ENCODE measurements at regions not wholly inside any gene's neighbourhood (a gene's known extent, or its start where the extent isn't known, plus 50 kb on each side); places are given as distances from the start of the nearest gene placed in this dataset.

GRCh38 chr2:236811062-236811656 is 241.5 kb downstream of the ACKR3 start:
- no peak for DNase-seq

GRCh38 chr2:236813766-236814165 is 244.1 kb downstream of the ACKR3 start:
- DNase-seq, result no peak

GRCh38 chr2:236814593-236814992 is 245.0 kb downstream of the ACKR3 start:
- no peak for DNase-seq

- DNase-seq, result no peak
These were observed 246.1 kb downstream of the ACKR3 start for GRCh38 chr2:236815746-236816145.

- DNase-seq, result no peak
These were observed 246.9 kb downstream of the ACKR3 start for GRCh38 chr2:236816197-236817170.

DNA sequence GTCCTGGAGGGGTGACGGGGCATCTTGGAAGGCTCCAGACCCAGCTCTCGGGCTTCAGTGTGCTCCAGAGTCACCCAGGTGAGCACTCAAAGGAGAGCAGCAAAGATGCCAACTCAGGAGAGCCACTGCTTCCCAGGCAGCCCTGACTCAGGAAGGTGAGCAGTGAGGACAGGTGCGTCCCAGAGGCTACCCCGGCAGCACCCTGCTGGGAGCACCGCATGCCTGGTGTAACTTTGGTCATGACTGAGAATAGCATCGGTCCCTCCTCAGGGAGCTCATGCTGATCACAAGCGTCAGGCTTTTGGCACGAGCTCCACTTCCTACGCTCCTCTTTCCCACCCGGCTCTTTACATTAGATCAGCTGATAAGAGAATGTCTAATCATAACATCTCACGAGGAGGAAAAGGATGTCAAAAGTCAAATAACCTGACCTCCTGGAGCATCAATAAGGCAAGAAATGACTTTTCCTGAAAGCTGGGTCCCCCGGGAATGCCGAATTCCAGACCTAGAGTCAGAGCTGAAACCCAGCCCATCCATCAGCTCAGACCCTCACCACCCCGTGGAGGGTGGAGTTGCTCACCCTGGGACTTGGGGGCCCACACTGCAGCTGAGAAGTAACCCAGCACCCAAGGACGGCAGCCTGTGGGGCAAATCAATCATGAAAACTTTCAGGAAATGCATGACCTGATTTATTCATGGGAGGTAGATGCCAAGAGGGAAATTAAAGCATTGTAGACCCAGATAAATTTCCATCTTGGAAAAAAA is 248.8 kb downstream of the ACKR3 start:
- no peak for DNase-seq

GRCh38 chr2:236819275-236820002 is 249.8 kb downstream of the ACKR3 start:
- DNase-seq, result no peak

- DNase-seq, result no peak
These were observed 251.2 kb downstream of the ACKR3 start for GRCh38 chr2:236820763-236821344.

- no peak for DNase-seq
These were observed 253.5 kb downstream of the ACKR3 start for GRCh38 chr2:236823041-236823629.

DNA sequence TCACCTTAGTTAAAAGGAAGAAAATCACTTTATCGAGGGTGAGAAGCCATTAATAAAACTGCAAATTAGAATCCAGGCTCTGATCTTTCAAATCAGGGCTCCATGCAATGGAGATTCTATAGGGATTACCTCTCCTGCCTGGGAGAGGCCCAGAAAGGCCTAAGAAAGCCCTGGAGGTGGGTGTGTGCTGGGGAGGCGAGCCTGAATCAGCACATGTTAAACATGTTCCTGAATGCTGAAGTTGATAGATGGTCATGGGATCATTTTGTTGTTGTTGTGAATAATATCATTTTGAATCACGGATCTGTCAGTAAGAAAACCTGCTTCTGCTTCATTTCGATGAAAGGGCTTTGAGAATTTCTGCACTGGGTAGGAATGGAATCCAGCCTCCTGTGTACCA is 254.3 kb downstream of the ACKR3 start:
- DNase-seq, result no peak

- DNase-seq, result no peak
These were observed 255.2 kb downstream of the ACKR3 start for GRCh38 chr2:236824836-236825235.

DNA sequence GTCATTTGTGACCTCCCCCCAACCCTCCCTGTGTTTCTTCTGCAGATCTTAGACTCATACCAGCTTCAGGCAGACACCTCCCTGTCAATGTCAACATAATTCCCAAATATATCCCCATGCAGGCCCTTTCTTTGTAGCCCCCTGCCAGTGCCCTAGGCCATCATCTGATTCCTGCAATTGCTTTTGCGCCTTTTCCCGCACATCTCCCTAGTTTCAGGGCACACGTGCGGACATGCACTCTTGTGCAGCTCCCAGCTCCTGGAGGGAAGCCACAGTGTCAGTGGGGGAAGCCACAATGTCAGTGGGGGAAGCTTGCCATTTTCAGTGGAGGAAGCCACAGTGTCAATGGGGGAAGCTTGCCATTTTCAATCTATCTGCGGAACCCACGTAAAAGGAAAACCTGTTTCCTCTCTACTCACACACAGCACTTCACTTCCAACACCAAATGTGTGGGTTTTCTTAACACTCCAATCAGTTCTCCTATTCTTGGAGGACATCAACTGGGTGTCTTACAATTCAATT is 256.4 kb downstream of the ACKR3 start:
- DNase-seq, result no peak

DNA sequence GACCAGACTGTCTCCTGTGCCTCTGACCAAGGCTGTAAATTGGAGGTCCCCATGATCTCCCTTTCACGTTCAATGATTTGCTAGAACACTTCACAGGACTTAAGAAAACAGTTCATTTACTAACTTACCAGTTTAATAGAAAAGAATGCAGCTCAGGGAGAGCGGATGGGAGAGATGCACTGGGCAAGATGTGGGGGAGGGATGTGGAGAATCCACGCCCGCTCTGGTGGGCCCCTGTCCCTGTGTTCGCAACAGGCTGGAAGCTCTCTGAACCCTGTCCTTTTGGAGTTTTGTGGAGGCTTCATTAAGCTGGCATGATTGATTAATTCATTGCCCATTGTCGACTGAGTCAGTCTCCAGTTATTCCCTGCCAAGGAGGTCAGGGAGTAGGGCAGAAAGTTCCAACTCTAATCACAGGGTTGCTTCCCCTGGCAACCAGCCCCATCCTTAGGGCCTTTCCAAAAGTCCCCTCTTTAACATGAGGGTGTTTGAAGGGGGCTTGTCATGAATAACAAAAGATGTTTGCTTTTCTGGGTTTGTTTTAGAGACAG is 257.1 kb downstream of the ACKR3 start:
- DNase-seq, result no peak

DNA sequence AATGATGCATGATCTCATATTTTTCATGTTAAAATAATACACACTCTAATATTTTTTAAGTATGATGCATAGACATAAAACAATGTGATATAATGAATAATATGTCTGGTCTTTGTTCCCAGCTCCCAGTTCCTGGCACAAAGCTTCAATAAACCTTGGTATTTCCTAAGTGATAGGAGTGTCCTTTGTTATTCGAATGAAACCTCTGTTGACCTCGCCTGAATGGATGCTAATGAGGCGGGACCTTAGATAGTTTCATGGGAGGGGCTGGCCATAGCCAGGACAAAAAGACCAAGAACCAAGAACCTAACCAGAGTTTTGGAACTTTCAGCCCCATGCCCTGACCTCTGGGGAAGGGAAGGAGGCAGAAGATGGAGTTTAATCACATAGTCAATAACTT is 257.7 kb upstream of the COPS8 start:
- DNase-seq, result no peak

GRCh38 chr2:236828820-236829219 is 256.9 kb upstream of the COPS8 start:
- no peak for DNase-seq

DNA sequence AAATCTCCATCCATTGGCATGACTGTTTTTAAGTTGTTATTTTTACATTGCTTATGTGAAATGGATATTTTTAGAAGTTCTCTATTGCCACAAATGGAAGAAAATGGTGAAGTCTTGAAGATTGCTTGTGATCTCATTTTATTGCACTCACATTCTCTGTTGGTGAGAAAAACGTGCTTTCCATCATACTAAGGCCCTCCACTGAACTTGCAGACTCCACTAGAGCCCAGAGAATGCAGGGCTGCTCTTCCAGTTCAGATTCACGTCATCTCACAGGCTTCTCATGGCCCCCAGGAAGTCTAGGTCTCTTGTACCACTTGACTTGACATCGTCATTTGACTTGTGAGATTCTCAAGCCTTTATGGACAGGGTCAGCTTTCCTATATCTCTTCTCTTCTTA is 254.8 kb upstream of the COPS8 start:
- no peak for DNase-seq

GRCh38 chr2:236831698-236832097 is 254.0 kb upstream of the COPS8 start:
- no peak for DNase-seq

GRCh38 chr2:236833501-236834073 is 252.1 kb upstream of the COPS8 start:
- no peak for DNase-seq

GRCh38 chr2:236834284-236834683 is 251.4 kb upstream of the COPS8 start:
- no peak for DNase-seq

- no peak for DNase-seq
These were observed 250.2 kb upstream of the COPS8 start for GRCh38 chr2:236835307-236836024.

Measured in CD4-positive, alpha-beta T cell treated with Interleukin-17A for 4 hours (primary cell).